HepG2 (cell line): ENCODE measurements at regions not wholly inside any gene's neighbourhood (a gene's known extent, or its start where the extent isn't known, plus 50 kb on each side); places are given as distances from the start of the nearest gene placed in this dataset.

Experiments
- FOXP1 ChIP-seq, 2 experiments: fragments of 450-650 bp in 1 of 2; IDR thresholded peaks; 2 replicates each; pipeline ENCODE4 v1.6.1; 2017 to 2018; ENCODE audit warnings: antibody characterized with exemption in 1 of 2
- ZFP36 ChIP-seq: fragments of 150-350 bp; IDR thresholded peaks from 2 replicates; pipeline ENCODE4 v1.6.1; 2018; ENCODE audit warnings: borderline replicate concordance, low read length, low read depth; ENCODE audit not compliant: partially characterized antibody
- TF ChIP-seq, protein P1 (sequence below): sonication (generic); formaldehyde crosslinking; IDR thresholded peaks from 2 replicates; pipeline ENCODE4 v1.5.0; 2020; ENCODE audit warnings: mild to moderate bottlenecking, missing genetic modification reagents, moderate library complexity

DNA sequence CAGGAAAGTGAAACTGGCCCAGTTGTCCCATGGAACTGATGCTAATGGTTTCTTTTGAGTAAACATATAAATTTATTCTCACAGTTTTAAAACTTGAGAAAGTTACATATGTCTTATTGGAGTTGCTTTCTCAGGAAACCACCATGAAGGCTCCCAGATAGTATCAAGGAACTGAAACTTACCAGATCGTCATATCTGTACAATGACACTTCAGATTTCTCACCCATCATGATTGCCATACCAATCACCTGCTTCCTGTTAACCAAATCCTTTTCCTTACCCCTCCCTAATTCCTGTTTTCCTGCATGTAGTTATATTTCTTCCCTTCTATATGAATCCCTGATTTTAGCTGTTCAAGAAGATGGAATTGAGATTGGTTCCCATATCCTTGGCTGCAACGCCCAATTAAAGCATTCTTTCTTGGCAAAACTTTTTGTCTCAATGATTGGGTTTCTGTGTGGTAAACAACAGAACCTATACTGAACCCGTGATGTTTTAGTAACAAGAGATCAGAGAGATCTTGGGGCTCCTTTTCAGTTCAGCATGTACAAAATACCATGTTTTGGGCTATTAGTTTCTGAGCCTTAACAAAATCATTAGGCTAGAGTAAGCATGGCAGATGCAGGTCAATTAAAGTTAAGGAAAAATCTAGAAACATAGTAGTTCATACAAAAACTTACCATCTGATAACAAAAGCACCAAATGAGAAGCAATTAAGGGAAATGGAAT lies 781.3 kb upstream of the MIR17HG start:
- TF ChIP-seq ZFP36 (no peak), FOXP1 (IDR thresholded peaks at IDR 0.05) (no peak), FOXP1 (CRISPR knock-in tag; IDR thresholded peaks at IDR 0.05) (no peak)
- TF ChIP-seq, protein P1, sequence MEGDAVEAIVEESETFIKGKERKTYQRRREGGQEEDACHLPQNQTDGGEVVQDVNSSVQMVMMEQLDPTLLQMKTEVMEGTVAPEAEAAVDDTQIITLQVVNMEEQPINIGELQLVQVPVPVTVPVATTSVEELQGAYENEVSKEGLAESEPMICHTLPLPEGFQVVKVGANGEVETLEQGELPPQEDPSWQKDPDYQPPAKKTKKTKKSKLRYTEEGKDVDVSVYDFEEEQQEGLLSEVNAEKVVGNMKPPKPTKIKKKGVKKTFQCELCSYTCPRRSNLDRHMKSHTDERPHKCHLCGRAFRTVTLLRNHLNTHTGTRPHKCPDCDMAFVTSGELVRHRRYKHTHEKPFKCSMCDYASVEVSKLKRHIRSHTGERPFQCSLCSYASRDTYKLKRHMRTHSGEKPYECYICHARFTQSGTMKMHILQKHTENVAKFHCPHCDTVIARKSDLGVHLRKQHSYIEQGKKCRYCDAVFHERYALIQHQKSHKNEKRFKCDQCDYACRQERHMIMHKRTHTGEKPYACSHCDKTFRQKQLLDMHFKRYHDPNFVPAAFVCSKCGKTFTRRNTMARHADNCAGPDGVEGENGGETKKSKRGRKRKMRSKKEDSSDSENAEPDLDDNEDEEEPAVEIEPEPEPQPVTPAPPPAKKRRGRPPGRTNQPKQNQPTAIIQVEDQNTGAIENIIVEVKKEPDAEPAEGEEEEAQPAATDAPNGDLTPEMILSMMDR (CRISPR knock-in tag), result no peak
